ENCODE measurements at regions not wholly inside any gene's neighbourhood (a gene's known extent, or its start where the extent isn't known, plus 50 kb on each side); places are given as distances from the start of the nearest gene placed in this dataset.

- no peaks in the 10 kb centered on the region for H3K36me3 ChIP-seq (ENCODE audit: control insufficient read depth, insufficient read depth, low read length)
- H3K9me3 ChIP-seq (ENCODE audit: control insufficient read depth, low read length) = peaks cover 5% of the 10 kb centered on the region
- WGBS, 2 experiments (ENCODE audit: insufficient coverage in 1 of 2, insufficient read length in 1 of 2) = 0 to 58% methylated on average over 1 to 3 of the region's 3 CpGs
- H3K4me1 ChIP-seq (ENCODE audit: control insufficient read depth, insufficient read depth, low read length) = peaks cover 4% of the 10 kb centered on the region
- no peak overlapping the region for H3K27ac ChIP-seq (ENCODE audit: low read depth, low read length)
- Mint-ChIP-seq H3K9me3 (peaks cover 6% of the 10 kb centered on the region), H3K27ac (no peak overlapping the region), H3K27me3 (ENCODE audit: insufficient read depth) (no peaks in the 10 kb centered on the region), H3K36me3 (ENCODE audit: low read depth) (no peaks in the 10 kb centered on the region), H3K4me3 (no peak overlapping the region), H3K4me1 (no peaks in the 10 kb centered on the region)
- TF ChIP-seq, protein P1, sequence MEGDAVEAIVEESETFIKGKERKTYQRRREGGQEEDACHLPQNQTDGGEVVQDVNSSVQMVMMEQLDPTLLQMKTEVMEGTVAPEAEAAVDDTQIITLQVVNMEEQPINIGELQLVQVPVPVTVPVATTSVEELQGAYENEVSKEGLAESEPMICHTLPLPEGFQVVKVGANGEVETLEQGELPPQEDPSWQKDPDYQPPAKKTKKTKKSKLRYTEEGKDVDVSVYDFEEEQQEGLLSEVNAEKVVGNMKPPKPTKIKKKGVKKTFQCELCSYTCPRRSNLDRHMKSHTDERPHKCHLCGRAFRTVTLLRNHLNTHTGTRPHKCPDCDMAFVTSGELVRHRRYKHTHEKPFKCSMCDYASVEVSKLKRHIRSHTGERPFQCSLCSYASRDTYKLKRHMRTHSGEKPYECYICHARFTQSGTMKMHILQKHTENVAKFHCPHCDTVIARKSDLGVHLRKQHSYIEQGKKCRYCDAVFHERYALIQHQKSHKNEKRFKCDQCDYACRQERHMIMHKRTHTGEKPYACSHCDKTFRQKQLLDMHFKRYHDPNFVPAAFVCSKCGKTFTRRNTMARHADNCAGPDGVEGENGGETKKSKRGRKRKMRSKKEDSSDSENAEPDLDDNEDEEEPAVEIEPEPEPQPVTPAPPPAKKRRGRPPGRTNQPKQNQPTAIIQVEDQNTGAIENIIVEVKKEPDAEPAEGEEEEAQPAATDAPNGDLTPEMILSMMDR (conservative IDR thresholded peaks at IDR 0.05) = no peak
- DNase-seq = no peak
- H3K4me3 ChIP-seq (ENCODE audit: low read length) = no peak overlapping the region
- H3K27me3 ChIP-seq (ENCODE audit: control insufficient read depth, insufficient read depth, low read length, poor library complexity, severe bottlenecking) = no peaks in the 10 kb centered on the region
- H3K9ac ChIP-seq (ENCODE audit: extremely low read depth, low read length, poor library complexity, severe bottlenecking) = no peak overlapping the region
These were observed 377.0 kb downstream of the PDGFC start for GRCh38 chr4:156594624-156595023.

DNA sequence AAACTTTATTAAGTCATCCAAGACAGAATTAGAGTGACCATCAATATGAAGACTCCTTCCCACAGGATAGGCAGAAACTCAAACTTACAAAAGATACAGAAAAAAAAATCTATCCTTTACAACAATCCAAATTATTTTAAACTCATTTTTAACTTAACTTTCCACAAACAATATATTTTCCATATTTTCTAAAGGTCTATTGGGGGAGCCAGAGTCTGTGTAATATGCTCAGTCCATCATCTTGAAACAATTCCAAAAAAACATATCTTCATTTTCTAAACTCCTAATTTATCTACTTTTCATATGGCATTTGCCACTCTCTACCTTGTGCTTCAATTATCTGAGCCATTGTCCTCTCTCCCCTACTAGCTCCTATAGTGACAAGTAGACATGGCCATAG, 378.1 kb downstream of the PDGFC start:
- H3K9me3 Mint-ChIP-seq = no peaks in the 10 kb centered on the region
- no peaks in the 10 kb centered on the region for H3K27me3 Mint-ChIP-seq (ENCODE audit: insufficient read depth)
- no peak for DNase-seq
- Histone ChIP-seq H3K27me3 (ENCODE audit: control insufficient read depth, insufficient read depth, low read length, poor library complexity, severe bottlenecking) (no peaks in the 10 kb centered on the region), H3K9me3 (ENCODE audit: control insufficient read depth, low read length) (no peaks in the 10 kb centered on the region), H3K27ac (ENCODE audit: low read depth, low read length) (no peak overlapping the region), H3K4me1 (ENCODE audit: control insufficient read depth, insufficient read depth, low read length) (peaks cover 4% of the 10 kb centered on the region), H3K4me3 (ENCODE audit: low read length) (no peak overlapping the region), H3K9ac (ENCODE audit: extremely low read depth, low read length, poor library complexity, severe bottlenecking) (no peak overlapping the region), H3K36me3 (ENCODE audit: control insufficient read depth, insufficient read depth, low read length) (no peaks in the 10 kb centered on the region)
- TF ChIP-seq, protein P1 (conservative IDR thresholded peaks at IDR 0.05) = no peak
- H3K27ac Mint-ChIP-seq = no peak overlapping the region
- H3K4me3 Mint-ChIP-seq = no peak overlapping the region
- H3K36me3 Mint-ChIP-seq (ENCODE audit: low read depth) = no peaks in the 10 kb centered on the region
- no peaks in the 10 kb centered on the region for H3K4me1 Mint-ChIP-seq

DNA sequence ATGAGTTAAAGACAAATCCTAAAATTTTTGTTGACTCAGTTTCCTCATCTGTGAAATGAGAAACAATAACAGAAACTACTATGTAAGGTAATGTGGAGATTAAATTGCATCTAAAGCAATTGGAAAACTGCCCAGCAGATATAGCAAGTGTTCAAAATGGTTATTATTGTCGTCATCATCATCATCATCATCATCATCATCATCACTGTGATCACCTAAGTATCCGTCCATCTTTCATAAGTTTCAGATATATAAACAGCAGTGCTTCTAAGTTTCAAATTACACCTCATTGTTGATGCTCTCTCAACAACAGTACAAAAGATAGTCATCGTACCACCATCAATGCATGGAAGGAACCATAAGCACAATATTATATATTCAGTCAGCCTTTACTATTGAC, 379.9 kb downstream of the PDGFC start:
- H3K27ac Mint-ChIP-seq = no peak overlapping the region
- Histone ChIP-seq H3K27me3 (ENCODE audit: control insufficient read depth, insufficient read depth, low read length, poor library complexity, severe bottlenecking) (no peaks in the 10 kb centered on the region), H3K9me3 (ENCODE audit: control insufficient read depth, low read length) (no peaks in the 10 kb centered on the region), H3K27ac (ENCODE audit: low read depth, low read length) (no peak overlapping the region), H3K4me1 (ENCODE audit: control insufficient read depth, insufficient read depth, low read length) (peaks cover 10% of the 10 kb centered on the region), H3K4me3 (ENCODE audit: low read length) (no peak overlapping the region), H3K9ac (ENCODE audit: extremely low read depth, low read length, poor library complexity, severe bottlenecking) (no peak overlapping the region), H3K36me3 (ENCODE audit: control insufficient read depth, insufficient read depth, low read length) (no peaks in the 10 kb centered on the region)
- no peaks in the 10 kb centered on the region for H3K9me3 Mint-ChIP-seq
- no peak for DNase-seq
- TF ChIP-seq, protein P1 (conservative IDR thresholded peaks at IDR 0.05) = no peak
- H3K36me3 Mint-ChIP-seq (ENCODE audit: low read depth) = no peaks in the 10 kb centered on the region
- WGBS, 2 experiments (ENCODE audit: insufficient coverage in 1 of 2, insufficient read length in 1 of 2) = 89 to 100% methylated on average over 2 to 3 of the region's 3 CpGs
- no peaks in the 10 kb centered on the region for H3K27me3 Mint-ChIP-seq (ENCODE audit: insufficient read depth)
- peaks cover 10% of the 10 kb centered on the region for H3K4me1 Mint-ChIP-seq
- H3K4me3 Mint-ChIP-seq = no peak overlapping the region
